NB4 (cell line): ENCODE measurements at regions not wholly inside any gene's neighbourhood (a gene's known extent, or its start where the extent isn't known, plus 50 kb on each side); places are given as distances from the start of the nearest gene placed in this dataset.

Source experiments
- CTCF ChIP-seq: IDR thresholded peaks from one replicate; pipeline ENCODE4 v1.5.1; 2012; ENCODE audit warnings: low read depth, low read length
- MYC ChIP-seq: IDR thresholded peaks from 2 replicates; pipeline ENCODE4 v1.6.1; 2011; ENCODE audit warnings: low read depth, low read length

DNA sequence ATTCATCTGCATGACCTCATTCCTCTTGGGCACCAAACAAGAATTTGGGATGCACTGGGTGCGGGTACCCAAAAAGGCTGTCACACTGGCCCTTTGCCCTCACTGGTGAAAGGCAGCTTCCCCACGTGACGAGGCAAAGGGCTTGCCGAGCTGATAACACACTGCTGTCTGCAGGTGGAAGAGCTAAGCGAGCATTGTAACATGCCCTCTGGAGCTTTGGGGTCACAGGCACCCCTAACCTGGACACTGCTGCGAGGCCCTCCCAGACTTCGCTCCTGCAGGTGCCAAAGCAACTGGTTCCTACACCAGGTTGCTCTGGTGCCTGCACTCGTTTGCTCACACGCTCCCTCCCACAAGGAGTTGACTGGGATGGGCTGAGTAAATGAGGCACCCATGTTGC lies 1595.7 kb downstream of the HACE1 start:
- TF ChIP-seq CTCF (no peak), MYC (no peak)
